ENCODE measurements at regions not wholly inside any gene's neighbourhood (a gene's known extent, or its start where the extent isn't known, plus 50 kb on each side); places are given as distances from the start of the nearest gene placed in this dataset.

DNA sequence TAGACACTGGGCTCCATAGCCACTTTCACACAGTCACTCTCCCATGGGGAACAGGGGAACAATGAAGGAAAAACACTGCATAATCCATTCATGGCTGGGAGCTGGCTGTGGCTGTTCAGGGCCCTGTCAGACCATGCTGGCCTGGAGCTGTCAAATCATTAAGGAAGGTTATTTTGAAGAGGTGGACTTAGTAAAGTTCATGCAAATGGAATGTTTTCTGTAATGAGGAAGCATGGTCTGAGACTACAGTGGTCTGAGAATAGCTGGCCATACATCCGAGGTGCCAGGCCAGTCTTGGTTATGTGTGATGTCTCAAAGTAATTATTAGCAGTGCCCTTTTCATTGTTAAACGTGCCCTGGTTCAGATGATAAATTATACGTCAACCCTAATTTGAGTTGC, 117.1 kb upstream of the MRPS22 start:
- ChIA-PET POLR2A (no interaction called here), CTCF (no interaction called here)
- H3K4me1 ChIP-seq (ENCODE audit: control insufficient read depth, insufficient read depth, low read length): no peaks in the 10 kb centered on the region
- H3K36me3 ChIP-seq (ENCODE audit: control insufficient read depth in 2 of 2, insufficient read depth in 1 of 2, low read length in 2 of 2): no peaks in the 10 kb centered on the region
- TF ChIP-seq ZNF785 (tag by site-specific recombination; IDR thresholded peaks at IDR 0.05): no peak
- TF ChIP-seq, protein P1, sequence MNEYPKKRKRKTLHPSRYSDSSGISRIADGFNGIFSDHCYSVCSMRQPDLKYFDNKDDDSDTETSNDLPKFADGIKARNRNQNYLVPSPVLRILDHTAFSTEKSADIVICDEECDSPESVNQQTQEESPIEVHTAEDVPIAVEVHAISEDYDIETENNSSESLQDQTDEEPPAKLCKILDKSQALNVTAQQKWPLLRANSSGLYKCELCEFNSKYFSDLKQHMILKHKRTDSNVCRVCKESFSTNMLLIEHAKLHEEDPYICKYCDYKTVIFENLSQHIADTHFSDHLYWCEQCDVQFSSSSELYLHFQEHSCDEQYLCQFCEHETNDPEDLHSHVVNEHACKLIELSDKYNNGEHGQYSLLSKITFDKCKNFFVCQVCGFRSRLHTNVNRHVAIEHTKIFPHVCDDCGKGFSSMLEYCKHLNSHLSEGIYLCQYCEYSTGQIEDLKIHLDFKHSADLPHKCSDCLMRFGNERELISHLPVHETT (tag by site-specific recombination; IDR thresholded peaks at IDR 0.05): no peak
- TF ChIP-seq ZNF350 (tag by site-specific recombination; IDR thresholded peaks at IDR 0.05): no peak
- TF ChIP-seq ZNF791 (tag by site-specific recombination; IDR thresholded peaks at IDR 0.05): no peak
- TF ChIP-seq, protein P2, sequence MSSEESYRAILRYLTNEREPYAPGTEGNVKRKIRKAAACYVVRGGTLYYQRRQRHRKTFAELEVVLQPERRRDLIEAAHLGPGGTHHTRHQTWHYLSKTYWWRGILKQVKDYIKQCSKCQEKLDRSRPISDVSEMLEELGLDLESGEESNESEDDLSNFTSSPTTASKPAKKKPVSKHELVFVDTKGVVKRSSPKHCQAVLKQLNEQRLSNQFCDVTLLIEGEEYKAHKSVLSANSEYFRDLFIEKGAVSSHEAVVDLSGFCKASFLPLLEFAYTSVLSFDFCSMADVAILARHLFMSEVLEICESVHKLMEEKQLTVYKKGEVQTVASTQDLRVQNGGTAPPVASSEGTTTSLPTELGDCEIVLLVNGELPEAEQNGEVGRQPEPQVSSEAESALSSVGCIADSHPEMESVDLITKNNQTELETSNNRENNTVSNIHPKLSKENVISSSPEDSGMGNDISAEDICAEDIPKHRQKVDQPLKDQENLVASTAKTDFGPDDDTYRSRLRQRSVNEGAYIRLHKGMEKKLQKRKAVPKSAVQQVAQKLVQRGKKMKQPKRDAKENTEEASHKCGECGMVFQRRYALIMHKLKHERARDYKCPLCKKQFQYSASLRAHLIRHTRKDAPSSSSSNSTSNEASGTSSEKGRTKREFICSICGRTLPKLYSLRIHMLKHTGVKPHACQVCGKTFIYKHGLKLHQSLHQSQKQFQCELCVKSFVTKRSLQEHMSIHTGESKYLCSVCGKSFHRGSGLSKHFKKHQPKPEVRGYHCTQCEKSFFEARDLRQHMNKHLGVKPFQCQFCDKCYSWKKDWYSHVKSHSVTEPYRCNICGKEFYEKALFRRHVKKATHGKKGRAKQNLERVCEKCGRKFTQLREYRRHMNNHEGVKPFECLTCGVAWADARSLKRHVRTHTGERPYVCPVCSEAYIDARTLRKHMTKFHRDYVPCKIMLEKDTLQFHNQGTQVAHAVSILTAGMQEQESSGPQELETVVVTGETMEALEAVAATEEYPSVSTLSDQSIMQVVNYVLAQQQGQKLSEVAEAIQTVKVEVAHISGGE (tag by site-specific recombination; conservative IDR thresholded peaks at IDR 0.05; ENCODE audit: low read depth): no peak
- TF ChIP-seq ZNF211 (tag by site-specific recombination; IDR thresholded peaks at IDR 0.05; ENCODE audit: low read depth): no peak
- no peak for TF ChIP-seq ZNF621 (tag by site-specific recombination; IDR thresholded peaks at IDR 0.05)
- TF ChIP-seq ZBTB48 (tag by site-specific recombination; IDR thresholded peaks at IDR 0.05): no peak
- TF ChIP-seq ZNF768 (tag by site-specific recombination; IDR thresholded peaks at IDR 0.05): no peak
- TF ChIP-seq ZNF596 (tag by site-specific recombination; IDR thresholded peaks at IDR 0.05): no peak
- no peak for TF ChIP-seq SALL2 (tag by site-specific recombination; IDR thresholded peaks at IDR 0.05; ENCODE audit: borderline replicate concordance)
- TF ChIP-seq ZBTB20 (tag by site-specific recombination; IDR thresholded peaks at IDR 0.05): no peak
- TF ChIP-seq, protein P3, sequence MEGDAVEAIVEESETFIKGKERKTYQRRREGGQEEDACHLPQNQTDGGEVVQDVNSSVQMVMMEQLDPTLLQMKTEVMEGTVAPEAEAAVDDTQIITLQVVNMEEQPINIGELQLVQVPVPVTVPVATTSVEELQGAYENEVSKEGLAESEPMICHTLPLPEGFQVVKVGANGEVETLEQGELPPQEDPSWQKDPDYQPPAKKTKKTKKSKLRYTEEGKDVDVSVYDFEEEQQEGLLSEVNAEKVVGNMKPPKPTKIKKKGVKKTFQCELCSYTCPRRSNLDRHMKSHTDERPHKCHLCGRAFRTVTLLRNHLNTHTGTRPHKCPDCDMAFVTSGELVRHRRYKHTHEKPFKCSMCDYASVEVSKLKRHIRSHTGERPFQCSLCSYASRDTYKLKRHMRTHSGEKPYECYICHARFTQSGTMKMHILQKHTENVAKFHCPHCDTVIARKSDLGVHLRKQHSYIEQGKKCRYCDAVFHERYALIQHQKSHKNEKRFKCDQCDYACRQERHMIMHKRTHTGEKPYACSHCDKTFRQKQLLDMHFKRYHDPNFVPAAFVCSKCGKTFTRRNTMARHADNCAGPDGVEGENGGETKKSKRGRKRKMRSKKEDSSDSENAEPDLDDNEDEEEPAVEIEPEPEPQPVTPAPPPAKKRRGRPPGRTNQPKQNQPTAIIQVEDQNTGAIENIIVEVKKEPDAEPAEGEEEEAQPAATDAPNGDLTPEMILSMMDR (tag by site-specific recombination; IDR thresholded peaks at IDR 0.05): no peak
- no peak for TF ChIP-seq GFI1B (tag by site-specific recombination; IDR thresholded peaks at IDR 0.05)
- TF ChIP-seq, protein P4, sequence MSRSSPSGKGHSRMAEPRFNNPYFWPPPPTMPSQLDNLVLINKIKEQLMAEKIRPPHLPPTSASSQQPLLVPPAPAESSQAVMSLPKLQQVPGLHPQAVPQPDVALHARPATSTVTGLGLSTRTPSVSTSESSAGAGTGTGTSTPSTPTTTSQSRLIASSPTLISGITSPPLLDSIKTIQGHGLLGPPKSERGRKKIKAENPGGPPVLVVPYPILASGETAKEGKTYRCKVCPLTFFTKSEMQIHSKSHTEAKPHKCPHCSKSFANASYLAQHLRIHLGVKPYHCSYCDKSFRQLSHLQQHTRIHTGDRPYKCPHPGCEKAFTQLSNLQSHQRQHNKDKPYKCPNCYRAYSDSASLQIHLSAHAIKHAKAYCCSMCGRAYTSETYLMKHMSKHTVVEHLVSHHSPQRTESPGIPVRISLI (tag by site-specific recombination; IDR thresholded peaks at IDR 0.05): no peak
- no peak for TF ChIP-seq ZFP41 (tag by site-specific recombination; IDR thresholded peaks at IDR 0.05; ENCODE audit: borderline replicate concordance)
- no peak overlapping the region for H3K27ac ChIP-seq (ENCODE audit: extremely low read depth, low read depth, low read length)
- no peak overlapping the region for H3K4me3 ChIP-seq (ENCODE audit: low read depth, low read length)
- no peaks in the 10 kb centered on the region for H3K9me3 ChIP-seq (ENCODE audit: control insufficient read depth, insufficient read depth, low read depth, low read length)

DNA sequence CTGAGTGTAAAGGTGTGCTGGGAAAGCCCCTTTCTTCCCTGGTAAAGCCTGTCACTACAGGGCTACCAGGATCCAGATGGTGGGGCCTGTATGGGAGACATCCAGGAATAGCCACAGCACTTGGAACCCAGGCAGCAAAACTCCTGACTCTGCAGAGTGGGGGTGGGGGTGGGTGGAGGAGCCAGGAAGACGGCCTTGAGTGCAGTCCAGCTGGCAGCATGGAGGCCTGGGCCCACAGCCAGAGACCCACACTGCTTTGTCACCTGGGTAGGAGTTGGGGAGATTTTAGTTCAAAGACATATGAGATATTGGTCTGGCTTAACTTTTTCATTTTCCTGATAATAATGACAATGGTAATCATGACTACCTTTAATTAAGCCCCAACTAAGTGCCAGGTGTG, 116.7 kb upstream of the MRPS22 start:
- H3K27ac ChIP-seq (ENCODE audit: extremely low read depth, low read depth, low read length): no peak overlapping the region
- ChIA-PET CTCF (no interaction called here), POLR2A (no interaction called here)
- TF ChIP-seq GFI1B (tag by site-specific recombination; IDR thresholded peaks at IDR 0.05) (no peak), EGR2 (tag by site-specific recombination; IDR thresholded peaks at IDR 0.05; ENCODE audit: low read depth) (0 out of 2 replicates have a peak, but pooled peaks have one; percentile 9)
- no peaks in the 10 kb centered on the region for H3K4me1 ChIP-seq (ENCODE audit: control insufficient read depth, insufficient read depth, low read length)
- H3K36me3 ChIP-seq (ENCODE audit: control insufficient read depth in 2 of 2, insufficient read depth in 1 of 2, low read length in 2 of 2): no peaks in the 10 kb centered on the region
- H3K9me3 ChIP-seq (ENCODE audit: control insufficient read depth, insufficient read depth, low read depth, low read length): no peaks in the 10 kb centered on the region
- H3K4me3 ChIP-seq (ENCODE audit: low read depth, low read length): no peak overlapping the region
